CD4-positive, alpha-beta T cell treated with Interleukin-15 for 1 hour (primary cell): ENCODE measurements at regions not wholly inside any gene's neighbourhood (a gene's known extent, or its start where the extent isn't known, plus 50 kb on each side); places are given as distances from the start of the nearest gene placed in this dataset.
"Not testable (repeated sequence)": the region's sequence is repeated elsewhere in the genome, so short reads cannot be mapped to it uniquely, and the experiment has no call there.

Experiments used
- DNase-seq: peaks from one replicate; pipeline ENCODE4 v3.0.0-alpha.2; 2020

DNA sequence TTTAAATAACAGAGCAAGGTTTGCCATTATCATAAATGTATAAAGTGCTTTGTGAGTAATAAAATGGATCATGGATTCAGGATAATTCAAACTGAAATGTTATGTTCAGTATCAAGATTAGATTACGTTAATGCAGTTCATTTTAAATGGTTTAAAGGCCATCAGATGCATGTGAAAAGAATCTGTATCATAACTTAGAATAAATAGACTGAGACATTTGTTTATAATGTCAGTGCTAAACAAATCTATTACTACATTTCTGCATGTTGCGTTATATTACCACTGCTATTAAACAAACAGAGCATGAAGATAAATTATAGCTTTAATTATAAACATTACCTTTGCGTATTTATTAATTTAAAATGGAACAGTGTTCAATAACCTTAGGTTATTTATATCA is 160.2 kb downstream of the TOX3 start:
- no peak for DNase-seq

DNA sequence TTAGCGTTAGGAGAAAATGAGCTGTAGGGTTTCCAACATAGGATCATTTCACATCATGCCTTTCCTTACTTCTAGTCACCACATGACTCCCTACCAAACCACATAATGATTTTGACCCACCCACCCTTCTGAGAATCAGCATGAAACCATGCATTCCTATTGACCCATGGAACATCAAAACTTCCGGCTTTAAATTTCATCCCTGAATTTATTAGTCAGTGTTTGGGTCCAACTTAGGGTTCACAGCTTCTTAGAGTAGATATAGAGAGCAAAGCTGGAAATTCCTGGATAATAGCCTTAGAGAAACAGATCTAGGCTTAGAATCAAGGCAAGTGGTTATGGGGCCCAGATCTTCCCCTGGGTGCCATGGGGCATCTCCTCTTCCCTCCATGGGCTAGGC is 162.6 kb downstream of the TOX3 start:
- no peak for DNase-seq

DNA sequence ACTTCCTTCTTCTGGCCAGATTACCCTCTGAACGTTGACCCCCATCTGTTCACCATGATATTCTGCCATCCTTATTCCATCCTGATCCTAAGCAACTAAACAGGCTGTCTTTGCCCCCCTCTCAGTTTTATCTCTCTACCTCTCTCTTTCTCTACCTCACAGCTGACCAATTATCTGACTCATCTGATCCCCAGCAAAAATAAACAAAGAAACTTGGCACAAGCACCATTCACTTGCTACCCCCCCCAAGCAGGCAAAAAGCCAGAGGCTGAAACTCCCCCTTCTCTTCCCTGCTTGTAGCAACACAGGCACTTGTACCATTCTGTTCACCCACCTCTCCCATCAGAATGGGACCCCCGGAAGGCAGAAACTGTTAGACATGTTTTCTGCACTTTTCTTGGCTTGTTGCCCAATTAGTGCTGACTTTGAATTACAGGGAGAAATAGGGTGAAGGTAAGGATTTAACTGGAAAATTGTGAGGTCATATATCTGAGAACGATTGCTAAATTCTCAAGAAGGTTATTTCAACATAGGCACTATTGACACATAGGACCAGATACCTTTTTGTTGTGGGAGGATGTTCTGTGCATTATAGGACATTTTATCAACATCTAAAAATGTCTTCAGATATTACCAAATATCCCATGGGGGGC is 163.2 kb downstream of the TOX3 start:
- DNase-seq = no peak

DNA sequence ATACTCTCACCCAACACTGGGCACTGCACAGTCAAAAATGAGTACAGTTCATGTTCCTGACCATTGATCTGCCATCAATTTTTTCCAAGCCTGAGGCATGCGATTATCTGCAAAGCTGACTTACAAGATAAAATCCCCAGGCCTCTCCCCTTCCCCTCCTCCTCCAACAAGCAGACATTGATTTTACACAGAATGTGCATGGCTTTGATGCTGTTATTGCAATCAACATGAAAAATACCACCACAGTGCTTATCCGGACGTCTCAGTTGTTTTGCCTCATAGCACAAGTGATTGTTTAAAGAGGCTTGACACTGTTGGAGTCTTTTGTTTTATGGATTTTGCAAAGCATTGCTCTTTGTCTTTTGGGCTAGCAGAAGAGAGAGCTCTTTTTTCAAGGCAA is 163.8 kb downstream of the TOX3 start:
- no peak for DNase-seq

DNA sequence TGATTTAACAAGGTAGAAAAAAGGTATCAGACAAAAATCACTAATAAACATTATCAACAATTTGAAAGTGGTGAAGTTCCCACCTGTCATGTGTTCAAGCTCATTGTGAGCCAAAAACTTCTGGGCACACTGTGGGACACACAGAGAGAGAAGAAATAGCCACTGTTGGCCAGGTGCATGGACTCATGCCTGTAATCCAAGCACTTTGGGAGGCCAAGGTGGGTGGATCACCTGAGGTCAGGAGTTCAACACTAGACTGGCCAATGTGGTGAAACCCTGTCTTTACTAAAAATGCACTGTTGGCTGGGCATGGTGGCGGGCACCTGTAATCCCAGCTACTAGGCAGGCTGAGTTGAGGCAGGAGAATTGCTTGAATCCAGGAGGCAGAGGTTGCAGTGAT is 167.4 kb downstream of the TOX3 start:
- no peak for DNase-seq

DNA sequence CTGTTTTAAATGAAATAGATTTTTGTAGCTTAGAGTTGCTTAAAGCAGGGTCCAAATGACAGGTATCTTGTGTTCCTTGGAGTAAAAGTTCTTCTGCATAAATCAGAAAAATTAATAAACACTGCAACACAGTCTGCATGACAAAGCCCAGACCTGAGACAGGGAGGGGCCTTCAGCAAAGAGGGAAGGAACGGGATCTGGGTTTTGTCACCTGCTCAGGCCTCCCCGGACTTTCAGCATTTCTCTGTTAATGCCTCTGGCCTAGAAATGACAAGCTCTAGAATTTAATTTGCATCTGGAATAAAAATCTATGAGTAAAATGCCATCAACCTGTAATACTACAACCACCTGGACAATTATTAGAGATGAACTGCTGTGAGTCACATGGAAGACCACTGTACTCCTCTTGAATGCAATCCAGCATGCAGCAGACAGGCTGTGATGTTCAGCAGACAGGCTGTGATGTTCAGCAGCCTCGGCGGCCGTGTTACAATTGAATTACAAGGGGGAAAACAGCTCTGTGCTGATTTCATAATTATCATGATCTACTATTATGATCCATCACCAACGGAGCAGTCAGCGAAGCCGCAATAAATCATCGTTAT is 170.2 kb downstream of the TOX3 start:
- DNase-seq = no peak

DNA sequence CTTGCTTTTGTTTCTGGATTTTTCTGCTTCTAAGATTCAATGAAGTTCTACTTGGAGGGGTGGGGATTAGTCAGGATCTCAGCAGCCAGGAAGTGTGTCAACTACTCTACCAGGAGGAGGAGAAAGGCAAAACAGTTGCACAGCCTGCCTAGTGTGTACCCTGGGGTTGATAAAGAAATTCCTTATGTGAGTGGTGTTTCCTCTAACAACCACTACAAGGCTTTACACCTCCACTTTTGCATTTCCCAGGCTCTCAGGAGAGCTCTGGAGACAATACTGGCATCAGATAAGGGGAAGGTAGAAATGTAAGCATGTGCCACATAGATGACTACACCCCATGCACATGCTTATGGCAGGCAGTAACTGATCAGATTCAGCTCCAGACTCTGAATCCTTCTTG is 174.6 kb downstream of the TOX3 start:
- DNase-seq = no peak

DNA sequence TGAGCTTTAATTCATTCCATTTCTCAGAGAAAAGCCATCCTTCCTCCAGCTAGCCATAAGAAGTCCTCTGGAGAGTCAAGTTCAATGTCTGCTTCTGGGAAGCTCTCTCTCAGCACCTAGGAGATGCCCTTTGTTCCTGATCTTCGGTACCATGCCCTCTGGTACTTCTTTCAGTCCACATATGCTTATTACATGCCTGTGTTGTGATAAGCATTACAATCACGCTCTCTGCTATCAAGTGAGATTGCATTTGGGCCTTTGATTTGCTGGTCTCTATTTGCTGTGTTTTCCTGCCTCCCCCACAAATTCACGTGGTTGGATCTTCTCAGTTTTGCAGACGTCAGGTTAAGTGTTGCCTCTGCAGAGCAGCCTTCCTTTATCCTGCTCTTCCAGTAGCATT is 178.1 kb downstream of the TOX3 start:
- no peak for DNase-seq

DNA sequence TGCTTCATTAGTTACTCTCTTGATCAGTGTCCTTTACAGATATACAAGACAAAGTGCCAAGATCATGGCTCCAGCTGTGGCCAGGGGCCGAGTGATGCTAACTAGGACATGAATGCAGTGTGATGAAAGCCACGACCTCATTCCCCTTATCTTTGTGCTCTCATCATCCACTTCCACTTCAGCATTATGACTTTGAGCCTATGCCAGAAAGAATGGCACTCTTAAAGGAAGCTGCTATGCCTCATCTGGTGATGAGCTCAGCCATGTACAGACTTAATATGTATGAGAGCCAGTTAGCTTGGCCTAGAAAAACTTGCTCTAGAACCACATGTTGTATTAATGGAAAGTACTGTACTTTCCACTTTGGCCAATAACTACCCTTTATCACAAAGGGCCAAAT is 179.1 kb downstream of the TOX3 start:
- DNase-seq = no peak

DNA sequence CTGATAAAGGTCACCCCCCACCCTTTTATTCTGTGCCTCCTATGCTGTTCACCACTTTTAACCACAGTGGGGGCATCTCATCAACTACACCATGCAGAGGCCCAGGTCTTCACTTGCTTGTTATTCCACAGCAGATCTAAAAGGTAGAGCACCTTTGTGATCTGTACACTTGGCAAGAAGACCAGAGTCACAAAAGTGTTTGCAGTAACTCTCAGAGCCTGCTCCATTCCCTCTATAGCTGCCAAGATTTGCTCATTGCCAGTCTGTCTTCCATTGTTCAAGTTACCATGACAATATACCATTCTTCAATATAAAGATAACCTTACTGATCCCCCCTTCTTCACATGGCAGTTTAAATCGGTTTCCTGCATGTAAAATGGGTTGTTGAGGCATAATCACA is 180.0 kb downstream of the TOX3 start:
- no peak for DNase-seq

DNA sequence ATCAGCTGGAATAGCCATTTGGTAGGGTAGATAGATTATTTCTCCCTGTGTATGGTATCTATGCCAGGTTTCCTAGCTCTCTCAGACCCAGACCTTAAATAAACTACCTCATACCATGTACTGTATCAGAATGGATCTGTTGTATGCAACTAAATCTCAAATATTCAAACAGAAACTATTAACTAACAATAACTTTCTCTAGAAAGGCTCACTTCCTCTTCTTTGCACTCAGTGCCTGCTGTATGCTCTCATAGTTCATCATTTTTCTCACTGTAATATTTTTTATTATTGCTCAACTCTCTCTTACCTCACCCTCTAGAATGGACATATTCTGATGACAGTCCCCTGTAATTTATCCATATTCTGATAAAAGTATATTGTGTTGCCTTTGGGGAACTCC is 182.4 kb downstream of the TOX3 start:
- no peak for DNase-seq

DNA sequence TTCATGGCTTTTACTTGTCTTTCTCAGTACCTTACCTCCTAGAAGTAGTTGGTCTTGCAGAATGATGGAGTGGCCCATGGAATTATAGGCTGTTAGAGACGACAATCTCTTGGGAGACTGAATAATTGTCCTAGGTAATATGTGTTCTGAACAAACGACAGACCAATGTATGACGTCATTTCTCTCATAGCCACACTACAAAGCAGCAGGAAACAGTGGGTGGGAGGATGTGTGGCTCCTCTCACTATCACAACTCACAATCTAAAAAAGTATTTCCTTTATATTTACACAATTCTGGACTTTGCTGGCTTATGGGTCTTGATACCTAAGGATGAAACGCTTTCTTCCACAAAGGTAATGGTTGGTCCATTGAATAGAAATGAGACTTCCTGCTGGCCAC is 183.9 kb downstream of the TOX3 start:
- no peak for DNase-seq

DNA sequence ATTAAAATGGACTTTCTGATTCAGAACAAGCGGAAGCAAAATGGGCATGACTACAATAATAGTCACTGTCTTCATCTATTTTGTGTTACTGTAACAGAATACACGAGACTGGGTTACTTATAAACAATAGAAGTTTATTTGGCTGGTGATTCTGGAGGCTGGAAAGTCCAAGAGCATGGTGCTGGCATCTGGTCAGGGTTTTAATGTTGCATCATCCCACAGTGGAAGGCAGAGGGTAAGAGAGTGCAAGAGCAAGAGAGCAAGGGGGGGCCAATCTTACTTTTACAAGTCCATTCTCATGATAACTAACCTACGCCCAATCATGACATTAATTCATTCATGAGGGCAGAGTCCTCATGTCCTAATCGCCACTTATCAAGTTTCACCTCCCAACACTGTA is 189.2 kb downstream of the TOX3 start:
- no peak for DNase-seq

DNA sequence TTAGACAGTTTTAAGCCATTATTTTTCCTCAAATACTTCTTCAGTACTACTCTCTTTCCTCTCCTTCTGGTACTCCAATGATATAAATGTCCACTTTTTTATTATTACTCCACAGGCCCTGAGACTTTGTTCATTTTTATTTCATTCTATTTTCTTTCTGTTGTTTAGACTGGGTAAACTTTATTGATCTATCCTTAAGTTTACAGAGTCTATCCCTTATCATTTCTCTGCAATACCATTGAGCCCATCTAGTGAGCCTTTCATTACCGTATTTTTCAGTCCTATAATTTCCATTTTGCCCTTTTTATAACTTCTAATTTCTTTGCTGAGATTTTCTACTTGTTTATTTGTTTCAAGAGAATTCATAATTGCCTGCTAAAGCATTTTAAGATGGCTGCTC is 193.7 kb downstream of the TOX3 start:
- DNase-seq = no peak

DNA sequence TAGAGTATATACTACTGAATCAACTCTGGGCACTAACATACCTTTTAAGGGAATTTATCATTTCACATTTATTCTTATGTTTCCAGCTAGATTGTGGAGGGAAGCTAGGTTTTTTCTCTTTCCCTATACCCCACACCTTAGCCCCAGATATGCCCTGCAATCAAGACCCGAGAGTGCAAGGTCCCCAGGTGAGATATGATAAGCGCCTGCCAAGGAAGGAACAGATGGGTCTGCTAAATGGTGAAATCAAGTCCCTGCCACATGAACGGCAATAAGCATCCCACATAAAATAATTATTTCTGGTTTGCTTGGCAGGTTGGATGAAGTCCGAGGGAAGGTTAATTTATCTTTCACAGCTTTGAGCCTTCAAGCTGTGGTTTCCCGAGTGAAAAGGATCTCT is 195.5 kb downstream of the TOX3 start:
- no peak for DNase-seq

DNA sequence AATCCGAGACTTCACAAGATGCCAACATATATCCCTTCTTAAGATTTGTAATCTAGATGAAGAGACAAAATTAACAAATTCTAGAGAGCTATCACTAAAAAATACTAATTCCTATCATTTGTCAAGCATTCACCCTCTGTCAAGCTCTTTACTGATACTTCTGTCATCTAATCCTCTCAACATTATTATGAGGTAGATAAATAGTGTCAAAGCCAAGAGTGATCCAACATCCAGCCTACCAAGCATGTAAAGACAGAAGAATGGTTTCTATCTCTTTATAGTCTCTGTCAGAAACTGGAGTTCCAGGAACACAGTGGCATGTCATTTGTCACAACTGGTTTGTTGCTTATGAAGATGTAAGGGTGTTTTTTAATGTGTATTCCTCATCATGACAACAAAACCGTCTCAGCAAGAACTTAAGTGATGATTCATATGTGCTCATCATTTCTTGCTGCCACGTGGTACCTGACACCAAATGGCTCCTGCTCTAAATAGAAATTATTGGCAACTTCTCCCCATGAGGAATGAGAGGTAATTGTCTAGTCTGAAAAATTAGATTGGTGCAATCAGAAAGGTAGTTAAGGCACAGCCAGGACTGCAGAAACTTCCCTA is 196.8 kb downstream of the TOX3 start:
- no peak for DNase-seq

DNA sequence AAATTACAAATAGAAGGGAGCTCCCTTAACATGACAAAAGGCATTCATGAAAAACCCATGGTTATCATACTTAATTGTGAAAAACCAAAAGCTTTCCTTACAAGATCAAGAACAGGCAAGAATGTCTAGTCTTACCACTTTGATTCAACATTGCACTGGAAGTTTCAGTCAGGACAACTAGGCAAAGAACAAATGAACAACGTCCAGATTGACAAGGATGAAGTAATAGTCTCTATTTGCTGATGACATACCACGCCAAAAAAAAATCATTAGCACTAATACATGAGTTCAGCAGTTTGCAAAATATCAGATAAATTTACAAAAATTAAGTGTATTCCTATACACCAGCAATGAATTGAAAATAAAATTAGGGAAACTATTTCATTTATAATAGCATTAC is 200.2 kb downstream of the TOX3 start:
- no peak for DNase-seq

DNA sequence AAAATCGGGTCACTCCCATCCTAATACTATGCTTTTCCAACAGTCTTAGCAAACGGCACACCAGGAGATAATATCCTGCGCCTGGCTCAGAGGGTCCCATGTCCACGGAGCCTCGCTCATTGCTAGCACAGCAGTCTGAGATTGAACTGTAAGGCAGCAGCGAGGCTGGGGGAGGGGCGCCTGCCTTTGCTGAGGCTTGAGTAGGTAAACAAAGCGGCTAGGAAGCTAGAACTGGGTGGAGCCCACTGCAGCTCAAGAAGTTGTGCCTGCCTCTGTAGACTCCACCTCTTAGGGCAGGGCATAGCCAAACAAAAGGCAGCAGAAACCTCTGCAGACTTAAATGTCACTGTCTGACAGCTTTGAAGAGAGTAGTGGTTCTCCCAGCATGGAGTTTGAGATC is 213.3 kb downstream of the TOX3 start:
- not testable (repeated sequence) for DNase-seq

DNA sequence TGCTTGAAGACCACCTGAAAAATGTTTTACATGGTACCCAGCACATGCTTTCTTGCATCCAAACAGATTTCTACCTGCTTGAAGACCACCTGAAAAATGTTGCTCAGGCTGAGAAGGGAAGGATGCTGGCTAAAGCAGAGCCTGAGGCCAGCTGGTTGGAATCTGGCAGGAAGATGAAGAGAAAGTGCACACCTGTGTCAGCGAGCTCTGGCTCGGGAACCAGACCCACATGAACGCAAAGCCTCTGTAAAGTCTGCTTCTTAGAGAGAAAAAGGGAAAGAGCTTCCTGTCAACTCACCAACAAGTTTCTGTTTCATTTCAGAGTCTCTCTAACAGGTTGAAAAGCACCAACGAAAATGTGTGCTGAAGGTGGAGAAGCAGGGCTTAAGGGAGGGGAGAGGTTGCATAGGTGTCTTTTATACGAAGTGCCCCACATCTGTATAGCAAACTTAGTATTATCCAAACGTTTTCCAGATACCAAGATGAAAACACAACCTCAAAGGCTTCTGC is 226.0 kb downstream of the TOX3 start:
- DNase-seq = no peak

DNA sequence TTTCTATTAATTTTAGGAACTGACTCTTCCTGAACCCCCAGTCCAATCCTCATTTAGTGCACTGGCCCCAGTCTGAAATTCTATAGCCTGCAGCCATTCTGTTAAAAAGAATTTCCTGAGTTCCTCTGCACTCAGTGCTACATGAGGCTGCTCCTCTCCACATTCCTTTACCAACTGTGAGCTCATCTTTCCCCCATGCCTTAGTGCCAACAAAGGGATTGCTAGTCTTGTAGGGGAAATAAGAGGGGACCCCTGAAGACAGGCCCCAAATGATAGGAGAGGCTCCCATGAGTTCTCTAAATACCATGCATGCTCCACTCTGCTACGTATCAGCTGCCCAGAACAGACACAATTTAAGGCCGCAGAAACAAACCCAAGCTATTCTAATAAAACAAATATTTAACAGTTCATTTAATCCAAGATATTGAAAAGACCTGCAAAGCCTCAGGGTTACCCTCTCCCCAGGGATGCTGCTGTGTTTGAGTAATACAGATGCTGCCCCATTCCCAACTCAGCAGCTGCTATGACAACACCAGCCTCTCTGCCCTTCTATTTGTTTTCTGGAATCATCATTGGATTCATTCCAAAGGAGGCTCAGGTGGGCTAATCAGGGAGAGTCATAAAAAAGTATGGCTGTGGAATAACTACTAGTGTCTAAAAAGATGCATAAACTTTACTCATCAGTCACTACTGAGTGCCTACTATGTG is 228.5 kb downstream of the TOX3 start:
- DNase-seq = no peak

DNA sequence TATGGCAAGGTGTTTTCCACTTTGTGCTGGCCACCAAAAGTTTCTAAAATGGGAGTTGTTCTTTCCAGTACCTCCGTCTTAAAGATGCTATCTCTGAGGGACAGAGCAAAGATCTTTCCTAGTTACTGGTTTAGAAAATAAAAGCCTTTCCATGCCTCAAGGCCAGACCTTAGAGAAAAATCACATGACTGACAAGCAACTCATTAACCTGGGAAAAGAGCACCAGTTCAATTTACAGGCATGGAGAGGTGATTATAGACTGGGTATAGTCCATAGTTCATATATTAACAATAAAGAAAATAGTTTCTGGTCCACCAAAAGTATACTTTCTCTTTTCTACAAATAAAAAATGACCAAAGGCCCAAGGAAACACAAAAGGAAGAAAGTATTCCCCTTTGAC is 230.7 kb downstream of the TOX3 start:
- DNase-seq = no peak

DNA sequence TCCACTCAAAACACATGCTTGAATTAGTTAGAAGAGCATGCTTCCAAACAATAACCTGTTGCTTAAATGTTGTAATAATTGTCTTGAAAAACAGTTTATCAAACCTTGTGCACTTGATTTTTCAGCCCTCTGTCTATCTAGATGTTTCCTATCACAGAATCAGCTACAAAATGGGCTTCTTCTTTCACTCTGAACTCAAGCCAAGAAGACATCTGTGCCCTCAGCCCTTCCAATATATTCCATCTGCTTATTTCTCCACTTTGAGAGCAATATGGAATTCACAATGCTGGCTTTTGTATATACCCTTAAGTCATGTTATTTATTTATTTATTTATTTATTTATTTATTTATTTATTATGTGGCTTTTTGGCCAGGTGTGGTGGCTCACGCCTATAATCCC is 234.2 kb downstream of the TOX3 start:
- no peak for DNase-seq

DNA sequence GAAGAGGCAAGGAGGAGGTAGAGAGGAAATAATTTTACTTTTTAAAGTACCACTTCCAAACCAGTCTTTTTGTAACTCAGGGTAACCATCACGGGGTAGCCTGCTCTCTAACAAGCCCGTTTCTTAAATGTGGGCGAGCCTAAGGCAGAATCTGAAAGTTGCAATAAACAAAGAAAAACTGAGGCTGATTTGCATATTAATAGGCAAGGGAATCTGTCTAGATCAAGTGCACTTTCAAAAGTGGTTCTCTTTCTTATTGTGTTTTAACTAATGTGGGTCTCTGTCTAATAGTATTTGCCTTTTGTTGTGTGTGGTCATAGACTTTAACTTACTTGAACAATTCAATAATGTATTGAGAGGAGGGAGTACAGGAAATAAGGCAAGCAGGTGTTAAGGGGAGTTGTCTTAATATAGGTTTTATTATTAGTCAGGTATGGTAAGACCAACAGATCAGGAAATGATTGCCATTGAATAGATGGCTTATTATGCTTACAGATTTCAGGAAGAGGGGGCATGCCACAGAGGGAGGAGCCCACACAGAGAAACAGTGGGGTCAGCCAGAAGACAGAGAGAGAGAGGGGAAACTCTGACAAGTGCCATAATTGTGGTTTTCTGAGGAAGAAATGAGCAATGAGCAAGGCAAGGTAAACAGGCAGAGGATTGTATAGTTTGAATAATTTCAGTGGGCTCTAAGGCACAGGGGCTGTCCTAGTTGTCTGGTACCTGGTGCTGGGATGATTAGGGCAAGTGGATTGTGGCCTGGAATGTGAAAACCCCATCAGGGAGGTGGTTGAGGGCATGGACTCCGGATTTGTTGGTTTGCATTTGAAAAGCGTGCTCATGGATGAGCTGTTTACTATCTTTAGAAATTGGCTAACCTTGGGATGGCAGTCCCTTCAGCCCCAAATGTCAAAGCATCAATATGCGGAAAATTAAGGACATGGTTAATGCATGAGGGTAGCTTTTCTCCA is 237.2 kb downstream of the TOX3 start:
- DNase-seq = no peak
